H1 (cell line): ENCODE measurements at regions not wholly inside any gene's neighbourhood (a gene's known extent, or its start where the extent isn't known, plus 50 kb on each side); places are given as distances from the start of the nearest gene placed in this dataset.

Experiments
- CTCF ChIA-PET: fragments of 300-600 bp; sonication (Branson Sonifier 250); formaldehyde crosslinking; loops from one replicate; lab custom pipeline; 2021; ENCODE audit not compliant: partially characterized antibody; lab: Charles Lee
- POLR2A ChIA-PET: fragments of 300-600 bp; sonication (Branson Sonifier 250); formaldehyde crosslinking; loops from one replicate; lab custom pipeline; 2021; ENCODE audit warnings: inconsistent platforms; ENCODE audit not compliant: partially characterized antibody; lab: Charles Lee
- DNase-seq, 2 experiments: peaks; one replicate each; pipeline versions ENCODE4 v3.0.0 to v3.0.0-alpha.2; 2010 to 2022; ENCODE audit warnings: low spot score in 2 of 2, low read depth in 1 of 2, mixed read lengths in 1 of 2
- FAIRE-seq: peaks from 2 replicates; lab custom pipeline; 2011; peaks lifted over from hg19 to GRCh38; lab: Jason Lieb, UNC
- H2AFZ ChIP-seq: 2 replicates; pipeline ENCODE4 v1.8.1; 2012; ENCODE audit warnings: low read length, inconsistent platforms
- H2AK5ac ChIP-seq: 2 replicates; pipeline ENCODE4 v1.6.1; 2013; ENCODE audit warnings: low read depth, low read length
- H2BK120ac ChIP-seq: replicated peaks from 2 replicates; pipeline ENCODE3; 2013; ENCODE audit warnings: low read depth, low read length, inconsistent platforms
- H2BK12ac ChIP-seq: 2 replicates; pipeline ENCODE4 v1.6.1; 2013; ENCODE audit warnings: low read depth, low read length
- H2BK15ac ChIP-seq: 2 replicates; pipeline ENCODE4 v1.6.1; 2013; ENCODE audit warnings: low read length
- H2BK20ac ChIP-seq: 2 replicates; pipeline ENCODE4 v1.6.1; 2013; ENCODE audit warnings: low read length
- H2BK5ac ChIP-seq: 2 replicates; pipeline ENCODE4 v1.6.1; 2013; ENCODE audit warnings: low read depth, low read length
- H3K14ac ChIP-seq: 2 replicates; pipeline ENCODE4 v1.6.1; 2013; ENCODE audit warnings: inconsistent platforms; ENCODE audit not compliant: insufficient read length
- H3K18ac ChIP-seq: 2 replicates; pipeline ENCODE4 v1.6.1; 2013; ENCODE audit warnings: low read length; ENCODE audit errors: extremely low read depth
- H3K23ac ChIP-seq: 2 replicates; pipeline ENCODE4 v1.6.1; 2013; ENCODE audit warnings: inconsistent platforms; ENCODE audit not compliant: insufficient read length
- H3K23me2 ChIP-seq: 2 replicates; pipeline ENCODE4 v1.6.1; 2013; ENCODE audit warnings: low read depth, low read length
- H3K27ac ChIP-seq: 2 replicates; pipeline ENCODE4 v1.6.1; 2011; ENCODE audit warnings: low read depth, low read length, inconsistent platforms
- H3K27me3 ChIP-seq, 4 experiments: replicated peaks in 1 of 4; 1 replicate in 1 of 4; 2 replicates in 3 of 4; pipeline versions ENCODE4 v1.6.1 to v1.8.1; 2011 to 2013; ENCODE audit warnings: low read length in 3 of 4, mild to moderate bottlenecking in 3 of 4, inconsistent platforms in 2 of 4, mixed read lengths in 2 of 4, moderate library complexity in 1 of 4; ENCODE audit not compliant: control insufficient read depth in 3 of 4, insufficient read depth in 3 of 4; ENCODE audit errors: extremely low read depth in 1 of 4
- H3K36me3 ChIP-seq, 4 experiments: 2 replicates each; pipeline versions ENCODE4 v1.6.1 to v1.8.1; 2011 to 2013; ENCODE audit warnings: mild to moderate bottlenecking in 4 of 4, low read length in 3 of 4, moderate library complexity in 2 of 4, control low read depth in 1 of 4, inconsistent platforms in 1 of 4; ENCODE audit not compliant: insufficient read depth in 4 of 4, control insufficient read depth in 2 of 4
- H3K4ac ChIP-seq: replicated peaks from 2 replicates; pipeline ENCODE3; 2013; ENCODE audit warnings: low read length, low read depth, mixed read lengths, inconsistent platforms; ENCODE audit not compliant: insufficient read length
- H3K4me1 ChIP-seq, 4 experiments: replicated peaks in 1 of 4; 1 replicate in 1 of 4; 2 replicates in 3 of 4; pipeline versions ENCODE4 v1.6.1 to v1.8.1; 2011 to 2013; ENCODE audit warnings: low read length in 3 of 4, inconsistent platforms in 2 of 4, mixed read lengths in 1 of 4; ENCODE audit not compliant: insufficient read depth in 4 of 4, control insufficient read depth in 3 of 4
- H3K4me2 ChIP-seq, 2 experiments: 2 replicates each; pipeline versions ENCODE4 v1.6.1 to v1.8.1; 2011 to 2013; ENCODE audit warnings: low read depth in 2 of 2, low read length in 2 of 2, control low read depth in 1 of 2, inconsistent platforms in 1 of 2, mild to moderate bottlenecking in 1 of 2; ENCODE audit not compliant: insufficient read depth in 1 of 2
- H3K4me3 ChIP-seq, 4 experiments: fragments of 200-600, 300-600 bp in 1 of 4; sonication (generic), shearing (Covaris generic), sonication (Bioruptor Twin) in 1 of 4; 2 replicates each; pipeline versions ENCODE4 v1.5.1 to v1.8.1; 2011 to 2016; ENCODE audit warnings: low read length in 4 of 4, low read depth in 3 of 4, control low read depth in 2 of 4, inconsistent platforms in 2 of 4, mild to moderate bottlenecking in 2 of 4, mixed read lengths in 1 of 4, moderate library complexity in 1 of 4; ENCODE audit not compliant: insufficient read depth in 2 of 4; ENCODE audit errors: extremely low read depth in 1 of 4
- H3K56ac ChIP-seq: replicated peaks from 2 replicates; pipeline ENCODE3; 2013; ENCODE audit warnings: low read depth, mild to moderate bottlenecking, mixed read lengths, low read length, inconsistent platforms; ENCODE audit not compliant: insufficient read length
- H3K79me1 ChIP-seq: 2 replicates; pipeline ENCODE4 v1.6.1; 2013; ENCODE audit warnings: low read depth, low read length, control low read depth
- H3K79me2 ChIP-seq, 2 experiments: 2 replicates each; pipeline versions ENCODE4 v1.6.1 to v1.8.1; 2012 to 2013; ENCODE audit warnings: low read length in 2 of 2, mild to moderate bottlenecking in 2 of 2, inconsistent platforms in 1 of 2; ENCODE audit not compliant: insufficient read depth in 2 of 2, control insufficient read depth in 1 of 2
- H3K9ac ChIP-seq, 4 experiments: replicated peaks in 1 of 4; 1 replicate in 1 of 4; 2 replicates in 3 of 4; pipeline versions ENCODE4 v1.6.1 to v1.8.1; 2011 to 2013; ENCODE audit warnings: low read depth in 3 of 4, low read length in 3 of 4, control low read depth in 2 of 4, mild to moderate bottlenecking in 2 of 4, moderate library complexity in 2 of 4, inconsistent platforms in 1 of 4; ENCODE audit errors: extremely low read depth in 1 of 4
- H3K9me3 ChIP-seq, 2 experiments: 2 replicates each; pipeline versions ENCODE4 v1.6.1 to v1.8.1; 2012 to 2013; ENCODE audit warnings: mild to moderate bottlenecking in 2 of 2, moderate library complexity in 2 of 2, control low read depth in 1 of 2, inconsistent platforms in 1 of 2, low read depth in 1 of 2, low read length in 1 of 2, mixed read lengths in 1 of 2; ENCODE audit not compliant: insufficient read depth in 2 of 2
- H4K20me1 ChIP-seq, 2 experiments: replicated peaks in 1 of 2; 2 replicates each; pipeline versions ENCODE3 to v1.8.1; 2011 to 2013; ENCODE audit warnings: inconsistent platforms in 2 of 2, low read length in 2 of 2, mild to moderate bottlenecking in 1 of 2; ENCODE audit not compliant: insufficient read depth in 2 of 2, control insufficient read depth in 1 of 2
- H4K5ac ChIP-seq: 2 replicates; pipeline ENCODE4 v1.6.1; 2013; ENCODE audit warnings: low read length, low read depth, mixed read lengths, inconsistent platforms; ENCODE audit not compliant: insufficient read length
- H4K8ac ChIP-seq: 2 replicates; pipeline ENCODE4 v1.8.0; 2013; ENCODE audit warnings: mild to moderate bottlenecking, moderate library complexity, low read length, inconsistent platforms; ENCODE audit not compliant: insufficient read depth; ENCODE audit errors: extremely low read depth
- H4K91ac ChIP-seq: replicated peaks from 2 replicates; pipeline ENCODE3; 2013; ENCODE audit warnings: low read length, mixed read lengths, inconsistent platforms; ENCODE audit not compliant: insufficient read length
- EGR1 ChIP-seq: IDR thresholded peaks from 2 replicates; pipeline ENCODE4 v1.6.1; 2011; ENCODE audit warnings: low read depth, low read length, borderline replicate concordance
- HDAC2 ChIP-seq, 2 experiments: fragments of 300-600 bp in 1 of 2; sonication (generic) in 1 of 2; IDR thresholded peaks; 2 replicates each; pipeline ENCODE4 v1.6.1; 2011 to 2012; ENCODE audit warnings: low read depth in 2 of 2, low read length in 2 of 2, mild to moderate bottlenecking in 2 of 2, moderate library complexity in 2 of 2, borderline replicate concordance in 1 of 2, inconsistent platforms in 1 of 2
- JUN ChIP-seq: IDR thresholded peaks from 2 replicates; pipeline ENCODE4 v1.6.1; 2011; ENCODE audit warnings: low read depth, mild to moderate bottlenecking, improper control_type of control experiment, low read length
- SAP30 ChIP-seq: fragments of 300-600 bp; sonication (generic); IDR thresholded peaks from 2 replicates; pipeline ENCODE4 v1.7.1; 2012; ENCODE audit warnings: low read length, moderate library complexity, mild to moderate bottlenecking, inconsistent platforms; ENCODE audit not compliant: insufficient read depth, insufficient replicate concordance
- SIN3A ChIP-seq, 2 experiments: IDR thresholded peaks in 1 of 2; conservative IDR thresholded peaks in 1 of 2; 2 replicates each; pipeline ENCODE4 v1.6.1; 2011 to 2012; ENCODE audit warnings: low read length in 2 of 2, improper control_type of control experiment in 1 of 2, low read depth in 1 of 2, mild to moderate bottlenecking in 1 of 2
- SRF ChIP-seq: IDR thresholded peaks from 2 replicates; pipeline ENCODE4 v1.6.1; 2011; ENCODE audit warnings: mild to moderate bottlenecking, low read depth, low read length, moderate library complexity
- YY1 ChIP-seq: IDR thresholded peaks from 2 replicates; pipeline ENCODE4 v1.6.1; 2011; ENCODE audit warnings: low read depth, mild to moderate bottlenecking, low read length
- WGBS, 2 experiments: shearing (Covaris generic) in 1 of 2; methylation state at CpG; one replicate each; pipeline versions ENCODE4 v1.1.6 to v1.1.7; 2013 to 2015; ENCODE audit warnings: low lambda C conversion rate in 2 of 2, mixed read lengths in 2 of 2, inconsistent platforms in 1 of 2, low coverage in 1 of 2, missing lambda C conversion rate in 1 of 2; ENCODE audit not compliant: insufficient replicate concordance in 2 of 2, insufficient coverage in 1 of 2, insufficient read length in 1 of 2; ENCODE audit errors: extremely low coverage in 1 of 2, missing lambda C conversion rate in 1 of 2; 5-methylcytosine and 5-hydroxymethylcytosine counted together

DNA sequence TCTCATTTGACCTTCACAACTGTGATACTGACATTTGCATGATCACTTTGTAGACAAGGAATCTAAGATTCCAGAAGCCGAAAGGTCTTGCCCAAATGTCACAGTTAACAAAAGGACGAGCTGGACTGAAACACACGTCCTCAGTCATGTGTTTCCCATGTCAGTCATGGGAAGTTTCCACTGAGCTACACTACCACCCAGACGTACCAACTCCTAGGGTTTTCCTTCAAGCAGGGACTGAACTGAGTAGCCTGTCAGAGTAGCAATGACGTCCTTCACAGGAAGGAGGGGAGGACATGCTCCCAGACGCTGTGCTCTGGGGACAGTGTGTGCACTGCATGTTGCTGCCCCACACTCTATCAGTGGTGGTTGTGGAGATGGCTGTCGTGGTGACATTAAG lies 215.8 kb upstream of the SMLR1 start:
- no peak overlapping the region for H3K56ac ChIP-seq
- no peak overlapping the region for H3K4me2 ChIP-seq
- no peak overlapping the region for H4K91ac ChIP-seq
- no peak for FAIRE-seq
- no peak overlapping the region for H2BK20ac ChIP-seq
- peaks cover 0 to 10% (median 2%) of the 10 kb centered on the region in 4 experiments; a peak in 2 of 7 replicates for H3K4me1 ChIP-seq
- H2AK5ac ChIP-seq = no peak overlapping the region
- no peak overlapping the region for H3K23ac ChIP-seq
- no peak overlapping the region for H3K18ac ChIP-seq
- CTCF ChIA-PET = interaction anchor here (0.6 kb wide), 1 partner anchor 550 kb away, joined by 3 read pairs; no protein-coding TSS in a partner anchor
- peak overlapping the region; percentile 70; the same call in 1 of the 2 replicates for H2AFZ ChIP-seq
- H3K36me3 ChIP-seq = no peaks in the 10 kb centered on the region; a peak in 1 of 8 replicates
- H3K79me2 ChIP-seq = no peaks in the 10 kb centered on the region
- no peaks in the 10 kb centered on the region for H3K79me1 ChIP-seq
- no peak for DNase-seq
- no peak overlapping the region for H3K4me3 ChIP-seq
- no peaks in the 10 kb centered on the region for H3K9me3 ChIP-seq
- no peaks in the 10 kb centered on the region for H4K20me1 ChIP-seq
- H3K14ac ChIP-seq = no peak overlapping the region
- no peak overlapping the region for H3K27ac ChIP-seq
- H2BK12ac ChIP-seq = no peak overlapping the region
- H4K8ac ChIP-seq = no peak overlapping the region
- no peak overlapping the region for H3K4ac ChIP-seq
- POLR2A ChIA-PET = no interaction called here
- WGBS, 2 experiments = 84% methylated on average over 7 of the region's 7 CpGs; no CpG with 5 or more reads in 1 of the 2 experiments
- H3K27me3 ChIP-seq = peaks cover 0 to 2% (median 0%) of the 10 kb centered on the region in 4 experiments; a peak in 1 of 7 replicates
- H4K5ac ChIP-seq = no peak overlapping the region
- no peak overlapping the region for H3K9ac ChIP-seq
- H2BK15ac ChIP-seq = 0 out of 2 replicates have a peak overlapping the region, but pooled peaks have one; percentile 67
- H2BK120ac ChIP-seq = no peak overlapping the region
- H3K23me2 ChIP-seq = no peaks in the 10 kb centered on the region
- H2BK5ac ChIP-seq = no peak overlapping the region
- TF ChIP-seq EGR1 = no peak
- no peak for TF ChIP-seq HDAC2 (IDR thresholded peaks at IDR 0.05; ENCODE audit: borderline replicate concordance in 1 of 2, low read depth in 2 of 2, low read length in 2 of 2)
- no peak for TF ChIP-seq JUN
- TF ChIP-seq SRF = no peak
- no peak for TF ChIP-seq SAP30
- TF ChIP-seq SIN3A (conservative IDR thresholded peaks at IDR 0.05 in 1 of 2, IDR thresholded peaks at IDR 0.05 in 1 of 2; ENCODE audit: low read depth in 1 of 2, low read length in 2 of 2) = no peak
- TF ChIP-seq YY1 = no peak
